ENCODE measurements at regions not wholly inside any gene's neighbourhood (a gene's known extent, or its start where the extent isn't known, plus 50 kb on each side); places are given as distances from the start of the nearest gene placed in this dataset.

GRCh38 chr2:120637847-120638246, 97.8 kb upstream of the GLI2 start:
- TF ChIP-seq, protein P1, sequence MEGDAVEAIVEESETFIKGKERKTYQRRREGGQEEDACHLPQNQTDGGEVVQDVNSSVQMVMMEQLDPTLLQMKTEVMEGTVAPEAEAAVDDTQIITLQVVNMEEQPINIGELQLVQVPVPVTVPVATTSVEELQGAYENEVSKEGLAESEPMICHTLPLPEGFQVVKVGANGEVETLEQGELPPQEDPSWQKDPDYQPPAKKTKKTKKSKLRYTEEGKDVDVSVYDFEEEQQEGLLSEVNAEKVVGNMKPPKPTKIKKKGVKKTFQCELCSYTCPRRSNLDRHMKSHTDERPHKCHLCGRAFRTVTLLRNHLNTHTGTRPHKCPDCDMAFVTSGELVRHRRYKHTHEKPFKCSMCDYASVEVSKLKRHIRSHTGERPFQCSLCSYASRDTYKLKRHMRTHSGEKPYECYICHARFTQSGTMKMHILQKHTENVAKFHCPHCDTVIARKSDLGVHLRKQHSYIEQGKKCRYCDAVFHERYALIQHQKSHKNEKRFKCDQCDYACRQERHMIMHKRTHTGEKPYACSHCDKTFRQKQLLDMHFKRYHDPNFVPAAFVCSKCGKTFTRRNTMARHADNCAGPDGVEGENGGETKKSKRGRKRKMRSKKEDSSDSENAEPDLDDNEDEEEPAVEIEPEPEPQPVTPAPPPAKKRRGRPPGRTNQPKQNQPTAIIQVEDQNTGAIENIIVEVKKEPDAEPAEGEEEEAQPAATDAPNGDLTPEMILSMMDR (IDR thresholded peaks at IDR 0.05) = no peak
- TF ChIP-seq EZH2 (IDR thresholded peaks at IDR 0.05; ENCODE audit: borderline replicate concordance, insufficient read depth, low read depth, low read length, poor library complexity, severe bottlenecking) = no peak

Measured in B cell (primary cell).